Cerebellar cortex (tissue), 1 donor: ENCODE measurements at regions not wholly inside any gene's neighbourhood (a gene's known extent, or its start where the extent isn't known, plus 50 kb on each side); places are given as distances from the start of the nearest gene placed in this dataset.
"Not testable (repeated sequence)": the region's sequence is repeated elsewhere in the genome, so short reads cannot be mapped to it uniquely, and the experiment has no call there.

Source experiments
- DNase-seq: peaks from one replicate; pipeline ENCODE4 v3.0.0-alpha.2; 2015; ENCODE audit warnings: low spot score

DNA sequence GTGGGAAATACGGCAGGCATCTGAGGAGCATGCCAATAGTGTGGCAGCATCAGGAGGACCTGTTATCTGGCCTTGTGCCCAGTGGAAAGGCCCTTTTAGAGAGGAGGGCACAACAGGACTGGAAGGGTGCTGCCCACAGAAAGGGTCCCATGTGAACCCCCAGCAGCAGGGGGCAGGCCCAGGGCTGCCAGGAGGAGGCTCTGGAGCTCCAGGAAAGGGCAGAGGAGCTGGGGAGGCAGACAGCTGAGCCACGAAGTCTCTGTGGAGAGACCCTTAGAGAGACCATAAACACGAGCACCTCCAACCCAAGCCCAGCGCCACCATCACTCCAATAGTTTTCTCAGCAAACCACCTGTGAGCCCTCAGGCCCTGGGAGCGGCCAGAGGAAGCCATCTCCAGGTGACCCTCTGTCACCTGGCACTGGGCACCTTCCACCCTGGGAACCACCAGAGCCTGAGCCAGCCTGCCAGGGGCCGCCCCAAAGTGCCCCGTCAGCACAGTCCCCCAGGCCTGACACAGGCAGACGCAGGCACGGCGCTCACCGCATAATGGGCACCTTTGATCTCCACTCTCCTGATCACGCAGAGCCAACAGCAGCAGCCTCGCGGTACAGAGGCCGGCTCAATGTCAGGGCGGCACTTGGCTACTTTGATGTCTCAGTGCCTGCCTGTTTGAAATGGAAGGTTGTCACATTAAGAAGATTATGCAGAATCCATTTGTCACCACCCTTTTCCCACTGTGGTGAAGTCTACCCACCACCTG is 162.5 kb upstream of the RAB6C start:
- no peak for DNase-seq

DNA sequence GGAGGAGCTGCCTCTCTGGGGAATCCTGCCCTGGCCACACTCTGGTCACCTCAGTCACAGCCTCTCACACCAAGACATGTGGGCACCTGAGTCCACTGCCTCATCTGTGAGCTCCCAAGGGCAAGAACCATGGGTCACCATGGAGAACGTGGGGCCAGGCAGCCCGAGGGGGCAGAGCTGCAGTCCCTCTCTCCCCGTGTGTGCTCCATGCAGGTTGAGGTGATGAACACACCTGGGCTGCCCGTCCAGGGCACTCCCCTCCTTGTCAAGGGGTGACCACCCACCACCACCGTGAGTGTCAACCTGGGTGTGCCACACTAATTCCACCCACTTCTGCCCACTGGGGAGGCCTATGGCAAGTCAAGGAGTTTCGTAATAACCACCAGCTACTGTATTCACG is 159.6 kb upstream of the RAB6C start:
- DNase-seq: no peak

DNA sequence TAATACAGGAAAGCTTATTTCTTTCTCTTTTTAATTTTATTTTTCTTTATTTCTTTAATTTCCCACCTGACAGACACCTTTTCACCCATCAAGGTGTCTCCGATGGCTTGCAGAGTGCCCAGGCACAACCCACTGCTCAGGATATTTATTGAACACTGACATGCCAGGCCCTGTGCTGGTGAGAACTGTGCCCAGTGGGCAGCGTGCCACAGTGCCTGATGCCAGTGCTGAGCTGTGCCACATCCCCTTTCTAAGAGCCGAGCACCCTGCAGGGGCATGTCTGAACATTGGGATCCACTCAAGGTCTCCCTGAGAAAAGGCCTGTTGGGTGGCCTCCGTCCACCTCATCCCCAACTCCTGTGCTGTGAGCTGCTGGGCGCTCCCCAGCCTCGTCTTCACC is 158.6 kb upstream of the RAB6C start:
- no peak for DNase-seq

DNA sequence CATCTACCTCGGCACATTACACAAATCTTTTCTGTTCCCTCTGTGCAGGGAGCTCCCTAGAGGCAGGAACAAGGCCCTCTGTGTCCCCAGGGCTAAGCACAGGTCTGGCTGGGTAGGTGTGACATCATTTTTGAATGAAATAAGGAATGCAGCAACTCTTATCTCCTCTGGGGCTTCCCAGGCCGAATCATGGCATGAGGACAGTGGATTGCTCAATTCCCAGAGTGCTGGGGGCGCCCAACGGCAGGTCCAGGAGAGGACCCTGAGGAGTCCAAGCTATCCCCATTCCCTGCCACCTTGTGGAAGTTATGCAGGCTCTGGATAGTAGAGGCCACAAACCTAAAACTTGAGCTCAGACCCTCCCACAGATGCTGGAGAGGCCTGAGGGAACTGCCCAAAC is 158.0 kb upstream of the RAB6C start:
- no peak for DNase-seq

DNA sequence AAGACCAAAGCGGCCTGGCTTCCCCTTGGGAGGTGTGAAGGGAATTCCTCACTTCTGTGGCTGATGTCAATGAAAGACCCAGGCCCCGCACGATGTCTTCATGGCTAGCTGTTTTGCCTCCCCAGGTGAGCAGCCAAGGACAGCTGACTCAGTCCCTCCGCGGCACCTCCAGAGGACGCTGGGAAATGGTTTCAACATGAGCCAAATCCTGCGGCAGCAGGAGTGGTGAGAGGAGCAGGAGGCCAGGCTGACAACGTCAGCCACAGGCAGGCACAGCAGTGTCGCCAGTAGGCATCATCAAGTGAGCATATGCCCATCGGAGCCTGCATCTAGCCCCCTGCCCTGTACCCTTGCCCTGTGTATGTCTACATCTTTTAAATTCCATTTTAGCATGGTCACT is 156.4 kb upstream of the RAB6C start:
- no peak for DNase-seq

DNA sequence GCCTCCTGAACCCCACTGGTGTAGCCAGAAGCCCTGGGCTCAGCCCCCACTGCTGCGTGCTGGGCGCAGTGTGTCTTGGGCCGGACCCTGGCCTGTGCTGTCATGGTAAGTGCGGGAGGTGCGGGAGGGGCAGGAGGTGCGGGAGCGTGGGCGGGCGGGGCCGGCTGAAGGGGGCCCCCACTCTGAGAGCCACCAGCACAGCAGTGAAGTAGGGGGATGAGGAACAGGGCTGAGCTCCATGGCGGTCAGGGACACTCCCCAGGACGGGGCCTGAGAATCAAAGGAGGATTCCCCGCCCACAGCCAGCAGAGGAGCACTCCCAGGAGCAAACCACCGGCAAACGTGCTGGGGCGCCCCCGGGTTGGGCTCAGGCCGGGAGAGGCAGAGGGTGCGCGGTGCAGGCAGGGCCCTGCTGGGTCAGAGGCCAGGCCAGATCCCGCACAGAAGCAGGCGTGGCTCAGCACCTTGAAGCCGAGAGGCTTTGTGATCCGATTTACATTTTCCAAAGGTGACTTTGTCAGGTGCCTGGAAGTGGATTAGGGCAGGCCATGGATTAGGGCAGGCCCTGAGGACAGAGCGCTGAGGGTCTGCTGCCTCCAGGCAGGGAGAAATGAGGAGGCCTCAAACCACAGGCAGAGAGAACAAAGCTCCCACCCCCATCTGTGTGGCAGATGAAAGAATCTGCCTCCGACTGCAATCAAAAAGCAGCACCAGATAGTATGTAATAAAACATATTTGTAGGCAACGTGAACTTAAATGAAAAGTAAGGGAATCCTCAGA is 152.0 kb upstream of the RAB6C start:
- DNase-seq: no peak

DNA sequence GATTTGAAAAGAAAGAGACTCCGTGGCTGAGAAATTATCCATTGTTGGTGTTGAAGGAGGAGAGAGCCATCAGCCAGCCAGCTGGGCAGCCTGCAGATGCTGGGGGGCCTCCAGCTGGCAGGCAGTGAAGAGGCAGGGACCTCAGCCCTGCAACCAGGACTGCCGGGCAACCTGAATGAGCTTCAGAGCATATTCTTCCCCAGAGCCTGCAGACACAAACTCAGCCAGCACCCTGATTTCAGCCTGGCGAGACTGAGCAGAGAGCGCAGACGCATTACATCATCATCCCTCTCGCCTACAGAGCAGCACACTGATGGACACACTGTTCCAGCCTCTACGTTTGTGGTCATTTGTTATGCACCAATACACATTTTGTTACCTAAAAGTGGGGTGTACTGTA is 150.7 kb upstream of the RAB6C start:
- DNase-seq: no peak

DNA sequence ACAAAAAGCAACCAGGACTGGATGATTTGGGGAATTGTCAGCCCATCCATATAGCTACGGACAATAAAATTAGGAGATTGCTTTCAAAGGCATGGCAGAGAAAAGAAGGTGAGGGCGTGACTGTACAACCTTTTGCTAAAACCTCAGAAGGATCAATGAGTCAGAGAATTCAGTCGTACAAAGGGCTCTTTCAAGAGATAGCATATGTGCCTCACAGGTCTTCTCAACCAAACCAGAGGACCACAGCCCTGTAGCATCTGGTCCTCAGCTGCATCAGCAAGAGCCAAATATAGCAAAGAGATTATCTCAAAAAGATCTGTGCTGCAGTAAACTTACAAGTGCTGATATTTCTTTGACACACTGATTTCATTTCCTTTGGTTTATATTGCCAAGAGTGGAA is 149.9 kb upstream of the RAB6C start:
- DNase-seq: no peak

DNA sequence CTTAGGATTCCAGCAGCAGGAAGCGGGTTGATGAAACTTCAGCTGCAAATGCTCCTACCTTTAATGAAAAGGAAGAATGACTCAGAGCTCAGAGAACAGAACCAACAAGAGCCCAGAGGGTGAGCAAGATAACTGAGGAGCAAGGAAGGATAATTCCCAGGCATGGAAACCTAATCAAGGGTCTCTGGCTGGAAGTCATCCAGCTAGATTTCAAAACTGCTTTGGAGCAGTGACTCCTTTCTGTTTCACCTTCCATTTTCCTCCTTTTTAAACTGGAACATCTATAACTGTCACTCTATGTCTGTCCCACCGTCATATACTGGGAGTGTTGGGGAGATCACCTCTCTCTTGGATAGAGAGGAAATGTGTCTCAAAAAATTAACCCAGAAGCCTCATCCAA is 148.4 kb upstream of the RAB6C start:
- DNase-seq: no peak

DNA sequence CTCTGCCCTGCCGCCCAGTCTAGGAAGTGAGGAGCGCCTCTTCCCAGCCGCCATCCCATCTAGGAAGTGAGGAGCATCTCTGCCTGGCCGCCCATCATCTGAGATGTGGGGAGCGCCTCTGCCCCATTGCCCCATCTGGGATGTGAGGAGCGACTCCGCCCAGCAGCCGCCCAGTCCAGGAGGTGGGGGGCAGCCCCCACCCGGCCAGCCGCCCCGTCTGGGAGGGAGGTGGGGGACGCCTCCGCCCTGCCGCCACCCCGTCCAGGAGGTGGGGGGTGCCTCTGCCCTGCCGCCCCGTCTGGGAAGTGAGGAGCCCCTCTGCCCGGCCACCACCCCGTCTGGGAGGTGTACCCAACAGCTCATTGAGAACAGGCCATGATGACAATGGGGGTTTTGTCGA is 146.0 kb upstream of the RAB6C start:
- DNase-seq: not testable (repeated sequence)

DNA sequence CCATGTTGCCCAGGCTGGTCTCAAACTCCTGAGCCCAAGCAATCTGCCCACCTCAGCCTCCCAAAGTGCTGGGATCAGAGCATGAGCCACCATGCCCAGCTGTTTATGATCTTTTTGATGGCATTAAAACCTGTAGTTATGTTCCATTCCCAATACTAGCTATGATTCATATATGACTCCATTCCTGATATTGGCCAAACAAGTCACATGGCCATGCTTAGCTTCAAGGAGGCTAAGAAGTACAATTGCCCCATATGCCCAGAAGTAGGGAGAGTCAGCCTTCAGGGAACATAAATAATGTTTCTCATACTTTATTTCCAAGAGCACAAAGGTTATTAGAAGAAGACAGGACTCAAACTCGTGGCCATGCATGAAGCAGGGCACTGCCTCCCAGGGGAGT is 132.4 kb upstream of the RAB6C start:
- no peak for DNase-seq

DNA sequence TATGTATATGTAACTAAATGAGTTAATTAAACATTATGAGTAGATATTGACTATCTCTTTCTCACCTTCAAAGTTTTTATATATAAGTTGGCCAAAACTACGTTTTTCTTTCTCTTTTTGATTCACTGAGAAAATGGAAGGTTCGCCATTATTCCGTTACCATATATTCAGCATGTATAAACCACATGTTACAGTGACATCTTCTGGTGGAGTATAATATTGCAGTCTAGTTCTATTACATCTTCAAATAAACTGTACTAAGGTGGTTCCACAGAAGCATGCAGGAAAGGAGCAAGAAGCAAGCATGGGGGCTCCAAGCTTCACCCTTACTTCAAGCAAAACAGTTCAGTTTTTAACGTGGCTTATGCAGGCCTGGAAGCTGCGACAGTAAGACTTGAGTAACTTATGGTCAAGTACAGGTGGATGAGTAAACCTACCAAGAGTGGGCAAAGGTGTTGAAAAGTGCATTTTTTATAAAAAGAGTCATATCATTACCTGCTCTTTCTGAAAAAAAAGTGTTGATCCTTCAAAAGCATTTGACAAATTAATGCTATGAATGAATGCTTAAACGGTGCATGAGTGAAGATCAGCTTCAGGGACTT is 129.8 kb upstream of the RAB6C start:
- DNase-seq: peak; percentile 34

DNA sequence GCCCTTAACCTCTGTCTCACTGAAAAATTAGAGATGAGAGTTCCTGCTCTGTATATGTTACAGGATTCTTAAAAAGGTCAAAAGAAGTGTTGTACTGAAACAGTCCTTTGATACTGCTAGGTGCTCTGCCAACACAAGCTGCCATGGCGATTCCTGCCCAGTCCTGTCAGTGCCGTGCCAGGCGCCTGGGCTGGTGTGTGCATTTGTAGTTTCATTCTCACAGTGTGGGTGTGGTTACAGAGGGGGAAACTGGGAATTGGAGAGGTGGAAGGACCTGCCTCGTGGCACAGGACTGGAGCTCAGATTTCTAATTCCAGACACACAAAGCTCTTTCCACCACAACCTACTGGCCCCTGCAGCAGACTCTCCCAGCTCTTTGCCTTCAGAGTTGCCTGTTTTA is 122.3 kb upstream of the RAB6C start:
- no peak for DNase-seq

DNA sequence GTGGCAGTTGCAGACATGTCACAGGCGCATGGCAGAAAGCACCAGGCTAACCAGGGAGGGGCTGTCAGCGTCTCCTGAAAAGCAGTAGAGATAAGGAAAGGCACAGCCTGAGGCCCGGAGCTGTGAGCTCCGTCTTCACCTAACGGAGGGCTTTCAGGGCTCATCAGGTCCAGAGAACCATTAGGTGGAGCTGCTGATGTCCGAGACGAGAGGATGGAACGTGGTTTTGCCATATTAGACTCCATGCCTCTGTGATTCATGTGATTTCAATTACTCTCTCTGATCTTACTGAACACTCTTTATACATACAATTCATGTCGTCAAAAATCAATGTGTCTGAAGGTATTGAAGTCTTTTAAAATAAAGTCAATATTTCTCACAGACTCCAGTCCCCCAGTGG is 120.3 kb upstream of the RAB6C start:
- DNase-seq: no peak

DNA sequence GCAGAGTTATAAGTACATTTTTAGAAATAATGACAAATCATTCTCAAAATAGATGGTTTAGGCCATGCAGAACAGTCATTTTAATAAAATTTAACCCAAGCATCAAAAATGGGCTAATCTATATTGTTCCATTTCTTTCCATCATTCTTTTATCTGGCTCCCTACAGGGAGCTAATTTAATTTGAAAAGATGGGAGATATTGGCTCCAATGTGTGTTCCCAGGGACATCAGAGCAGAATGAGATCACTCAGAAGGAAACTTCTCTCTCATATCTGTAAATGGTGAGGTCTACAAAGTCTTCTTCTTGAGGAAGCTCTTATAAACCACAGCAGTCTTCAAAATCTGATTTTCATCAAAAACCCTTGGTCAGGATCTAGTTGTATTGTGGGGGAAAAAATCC is 119.4 kb upstream of the RAB6C start:
- DNase-seq: no peak

DNA sequence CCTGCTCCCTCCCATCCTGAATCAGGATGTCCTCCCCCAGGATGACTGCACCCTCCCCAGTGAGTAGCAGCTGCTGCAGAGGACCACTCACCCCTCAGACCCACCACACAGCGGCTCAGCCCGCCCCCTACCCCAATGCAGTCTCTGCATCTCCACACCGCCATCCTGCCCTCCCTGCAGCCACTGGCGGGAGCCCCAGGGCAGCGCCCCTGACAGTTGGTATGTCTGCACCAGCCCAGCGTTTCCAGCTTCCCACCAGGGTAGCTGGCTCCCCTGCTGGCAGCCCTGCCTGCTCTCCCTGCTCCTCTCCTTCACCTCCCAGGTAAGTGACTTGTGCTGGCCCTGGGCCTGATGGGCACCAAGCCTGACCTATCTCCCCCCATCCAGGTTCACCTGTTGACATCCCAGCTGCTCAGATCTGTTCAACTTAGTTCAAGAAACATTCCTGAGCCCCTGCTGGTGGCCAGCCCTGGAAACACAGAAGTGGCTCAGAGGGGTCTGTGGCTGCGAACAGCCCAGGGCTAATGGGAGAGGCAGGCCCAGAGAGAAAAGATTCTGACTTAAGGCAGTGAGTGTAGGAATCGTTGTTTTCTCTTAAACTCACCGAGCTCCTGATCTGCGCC is 117.7 kb upstream of the RAB6C start:
- no peak for DNase-seq

DNA sequence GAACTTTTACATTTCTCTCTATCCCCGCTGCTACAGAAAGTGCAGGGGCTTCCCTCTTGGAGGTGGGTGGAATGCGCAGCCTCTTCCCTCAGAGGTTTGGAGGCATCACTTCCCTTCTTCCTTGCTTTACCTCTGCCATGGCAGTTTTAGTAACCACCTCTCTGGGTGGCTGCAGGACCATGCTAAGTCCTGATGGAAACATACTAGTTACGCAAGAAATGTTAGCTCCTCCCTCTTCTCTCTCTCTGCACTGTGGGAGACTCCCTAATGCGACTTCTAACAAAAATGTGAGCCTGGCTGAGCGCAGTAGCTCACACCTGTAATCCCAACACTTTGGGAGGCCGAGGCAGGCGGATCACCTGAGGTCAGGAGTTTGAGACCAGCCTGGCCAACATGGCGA is 116.8 kb upstream of the RAB6C start:
- DNase-seq: no peak

DNA sequence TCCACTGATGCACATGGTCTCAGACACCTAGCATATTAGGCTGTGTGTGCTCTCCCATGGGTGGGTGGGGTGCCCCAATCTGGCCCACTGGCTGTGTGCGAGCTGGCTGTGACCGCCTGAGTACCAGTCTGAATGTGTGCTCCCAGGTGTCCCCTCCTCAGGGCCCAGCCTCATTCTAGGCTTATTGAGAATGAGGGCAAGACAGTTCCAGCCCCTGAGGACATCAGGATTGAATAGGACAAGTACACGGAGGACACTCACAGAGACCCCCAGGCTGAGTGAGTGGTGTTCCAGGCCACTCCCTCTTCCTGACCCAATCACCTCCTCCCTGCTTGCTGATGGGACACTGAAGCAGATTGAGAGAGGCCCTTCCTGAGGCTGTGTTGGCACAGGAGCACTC is 116.1 kb upstream of the RAB6C start:
- DNase-seq: no peak

DNA sequence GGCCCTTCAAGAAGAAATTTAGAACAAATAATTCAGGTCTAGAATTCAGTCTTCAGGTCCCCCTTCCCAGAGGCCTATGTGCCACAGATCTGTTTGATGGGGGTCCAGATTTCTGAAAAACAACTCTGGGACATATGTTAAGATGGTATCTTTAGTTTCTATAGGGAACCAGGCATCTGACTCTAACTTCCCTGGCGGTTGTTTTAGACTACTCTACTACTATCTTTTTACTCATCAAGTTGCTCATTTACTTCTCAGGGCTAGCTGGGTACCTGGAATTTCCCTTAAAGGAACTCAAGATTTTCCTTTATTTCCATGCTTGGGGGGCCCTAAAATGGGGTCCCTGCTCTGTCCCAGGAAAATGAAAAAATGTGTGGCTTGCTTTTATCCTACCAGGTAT is 114.7 kb upstream of the RAB6C start:
- no peak for DNase-seq

DNA sequence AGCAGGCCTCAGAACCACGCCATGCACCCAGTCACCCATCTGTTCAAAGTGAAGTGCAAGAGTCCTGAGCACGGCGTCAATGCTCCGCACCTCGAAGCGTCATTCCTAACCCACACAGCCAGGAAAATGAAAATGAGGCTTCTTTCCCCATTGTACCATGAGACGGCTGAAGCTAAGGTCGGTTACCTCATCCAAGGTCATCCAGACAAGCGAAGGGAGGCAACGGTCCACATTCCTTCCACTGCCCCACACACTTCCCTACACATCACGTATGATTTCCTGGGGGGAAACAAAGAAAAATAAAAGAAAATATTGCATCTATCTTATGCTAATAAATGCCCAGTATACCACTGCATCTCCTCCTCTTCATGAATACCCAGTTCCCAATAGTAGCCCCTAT is 113.5 kb upstream of the RAB6C start:
- DNase-seq: no peak

DNA sequence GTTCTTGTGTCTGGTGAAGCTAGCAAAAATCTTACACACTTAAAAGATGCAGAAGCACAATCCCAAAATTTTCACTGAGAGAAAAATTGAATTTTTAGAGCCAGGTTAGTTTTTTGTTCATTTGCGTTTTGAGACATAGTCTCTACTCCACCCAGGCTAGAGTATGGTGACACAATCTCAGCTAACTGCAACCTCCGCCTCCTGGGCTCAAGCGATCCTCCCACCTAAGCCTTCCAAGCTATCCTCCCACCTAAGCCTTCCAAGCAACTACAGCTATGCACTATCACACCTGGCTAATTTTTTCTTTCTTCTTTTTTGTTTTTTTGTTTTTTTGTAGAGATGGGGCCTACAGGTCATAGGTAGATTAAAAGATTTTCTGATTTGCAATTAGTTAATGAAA is 113.1 kb upstream of the RAB6C start:
- no peak for DNase-seq

DNA sequence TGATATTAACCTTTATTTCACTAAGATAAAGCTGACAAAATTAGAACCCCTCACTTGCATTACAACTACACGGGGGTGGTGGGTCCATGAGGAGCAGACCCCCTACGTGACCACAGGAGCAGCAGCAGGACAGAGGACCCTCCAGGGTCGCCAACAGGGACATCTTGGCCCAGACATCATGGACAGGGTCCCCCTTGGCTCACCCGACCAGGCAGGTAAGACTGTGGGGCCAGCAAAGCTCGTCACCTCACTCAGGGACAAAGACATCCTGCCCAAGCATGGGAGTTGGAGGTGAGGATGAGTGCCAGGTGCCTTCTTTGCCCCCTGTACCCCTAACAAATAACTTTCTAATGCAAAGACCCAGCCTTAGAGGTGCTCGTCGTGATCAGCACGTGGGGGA is 111.3 kb upstream of the RAB6C start:
- no peak for DNase-seq

DNA sequence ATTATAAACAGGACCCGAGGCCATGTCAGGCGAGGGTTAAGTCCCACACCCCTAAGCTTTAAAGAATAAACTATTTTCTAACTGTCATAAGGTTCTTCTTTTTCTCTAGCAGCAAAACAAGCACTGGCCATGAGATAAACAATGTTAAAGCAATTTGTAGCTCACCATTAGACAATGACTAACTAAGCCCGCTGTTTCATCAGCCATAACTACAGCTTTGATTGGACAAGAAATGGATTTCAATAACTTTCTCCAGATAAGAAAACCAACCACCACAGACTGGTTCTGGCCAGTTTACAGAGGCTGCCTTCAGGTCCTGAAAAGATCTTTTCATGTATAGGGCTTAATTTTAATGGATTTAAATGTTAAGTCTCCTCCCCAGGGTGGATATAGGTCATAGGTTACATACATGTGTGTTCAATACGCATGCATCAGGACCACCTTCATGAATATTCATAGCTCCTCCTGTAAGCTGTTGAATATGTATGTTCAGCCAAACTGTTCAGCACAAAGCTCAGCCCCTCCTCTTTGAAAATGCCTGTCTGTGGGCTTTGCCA is 108.7 kb upstream of the RAB6C start:
- DNase-seq: no peak
